ENCODE measurements at regions not wholly inside any gene's neighbourhood (a gene's known extent, or its start where the extent isn't known, plus 50 kb on each side); places are given as distances from the start of the nearest gene placed in this dataset.
"Not testable (repeated sequence)": the region's sequence is repeated elsewhere in the genome, so short reads cannot be mapped to it uniquely, and the experiment has no call there.

GRCh38 chr6:165770397-165771082 lies 107.5 kb upstream of the PDE10A start:
- no peak for DNase-seq

DNA sequence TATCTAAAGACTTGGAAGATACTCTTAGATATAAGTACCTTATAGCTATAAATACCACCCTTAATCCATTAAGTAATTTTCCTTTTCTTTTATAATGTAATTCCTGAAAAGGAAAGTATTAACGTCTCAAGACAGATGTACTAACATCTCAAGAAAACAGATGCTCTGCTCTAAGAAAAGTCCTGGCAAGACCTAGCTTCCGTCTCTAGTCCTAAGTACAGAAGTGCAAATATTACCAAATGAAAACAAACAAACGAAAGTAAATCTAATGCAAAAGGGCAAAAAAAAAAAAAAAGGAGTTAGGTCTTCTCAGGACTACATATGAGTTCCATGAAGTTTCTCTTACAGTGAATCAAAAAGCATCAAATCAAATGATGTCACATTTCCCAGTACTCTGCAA lies 106.8 kb upstream of the PDE10A start:
- DNase-seq = no peak

- DNase-seq = no peak
These were observed 106.4 kb upstream of the PDE10A start for GRCh38 chr6:165769401-165769800.

DNA sequence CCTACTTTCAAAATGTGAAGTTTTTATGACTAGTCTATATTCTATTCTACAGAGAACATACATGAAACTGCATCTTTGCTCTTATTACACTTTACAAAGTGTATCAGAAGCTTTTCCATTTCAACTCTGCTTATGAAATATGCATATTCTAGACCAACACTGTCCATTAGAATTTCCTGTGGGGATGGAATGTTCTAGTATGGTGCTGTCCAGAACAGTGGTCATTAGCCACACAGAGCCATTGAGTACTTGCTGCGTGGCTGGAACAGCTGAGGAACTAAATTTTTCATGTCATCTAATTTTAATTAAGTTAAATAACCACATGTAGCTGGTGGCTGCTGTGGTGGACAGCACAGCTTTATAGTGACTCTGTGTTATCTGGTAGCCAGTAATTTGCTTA lies 105.9 kb upstream of the PDE10A start:
- DNase-seq = no peak

GRCh38 chr6:165767228-165767627 lies 104.2 kb upstream of the PDE10A start:
- DNase-seq = no peak

- DNase-seq = no peak
These were observed 103.4 kb upstream of the PDE10A start for GRCh38 chr6:165766457-165766856.

DNA sequence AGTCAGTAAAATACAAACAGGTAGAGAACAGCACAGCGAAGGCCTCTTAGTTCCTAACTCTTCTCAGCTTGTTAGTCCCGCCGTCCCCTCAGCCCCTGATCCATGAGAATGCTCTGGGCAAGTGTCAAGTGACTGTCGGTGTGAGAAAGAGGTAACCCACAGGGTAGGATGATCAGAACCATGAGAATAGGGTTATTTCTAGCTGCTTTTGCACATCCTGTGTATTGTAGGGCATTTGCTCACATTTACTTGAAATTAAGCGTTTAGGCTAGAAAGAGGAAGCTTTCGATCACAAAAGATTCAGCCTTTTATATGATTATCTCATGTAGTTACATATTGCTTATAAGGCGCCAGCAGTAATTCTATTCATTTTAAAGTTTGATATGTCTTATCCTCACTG lies 103.0 kb upstream of the PDE10A start:
- no peak for DNase-seq

- not testable (repeated sequence) for DNase-seq
These were observed 102.2 kb upstream of the PDE10A start for GRCh38 chr6:165765256-165765655.

DNA sequence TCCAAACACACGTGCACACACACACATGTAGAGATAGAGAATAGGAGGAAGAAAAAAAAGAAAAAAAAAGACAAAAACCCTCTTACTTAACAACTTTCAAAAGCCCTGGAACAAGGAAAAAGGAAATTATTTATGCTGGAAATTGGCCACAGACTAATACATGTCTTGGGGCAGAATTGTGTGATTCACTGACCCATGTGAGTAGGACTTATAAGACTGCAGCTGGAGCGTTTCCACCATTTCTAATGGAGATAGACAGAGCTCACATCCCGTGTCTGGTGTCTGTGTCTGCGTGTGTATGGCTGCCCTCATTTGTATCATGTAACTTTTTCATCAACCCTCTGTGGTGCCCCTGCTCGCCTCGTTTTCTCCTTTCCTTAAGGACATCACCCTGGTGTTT lies 99.8 kb upstream of the PDE10A start:
- no peak for DNase-seq

DNA sequence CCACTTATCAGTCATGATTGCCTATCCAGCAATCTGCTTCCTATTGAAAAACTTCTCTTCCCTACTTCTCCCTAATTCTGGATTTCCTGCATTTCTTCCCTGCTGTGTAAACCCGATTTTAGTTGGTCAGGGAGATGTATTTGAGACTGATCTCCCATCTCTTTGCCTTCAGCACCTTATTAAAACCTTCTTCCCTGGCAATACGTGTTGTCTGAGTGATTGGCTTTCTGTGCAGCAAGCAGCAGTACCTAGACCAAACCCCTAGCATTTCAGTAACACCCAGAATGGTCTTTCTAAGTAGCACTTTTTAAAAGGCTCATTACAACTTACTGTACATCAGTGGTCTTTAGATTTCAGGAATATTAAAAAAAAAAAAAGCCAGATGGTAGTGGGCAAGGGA lies 99.1 kb upstream of the PDE10A start:
- DNase-seq = no peak

- DNase-seq = no peak
These were observed 97.8 kb upstream of the PDE10A start for GRCh38 chr6:165760803-165761185.

- no peak for DNase-seq
These were observed 97.2 kb upstream of the PDE10A start for GRCh38 chr6:165760126-165760802.

GRCh38 chr6:165758441-165758840 lies 95.4 kb upstream of the PDE10A start:
- no peak for DNase-seq

DNA sequence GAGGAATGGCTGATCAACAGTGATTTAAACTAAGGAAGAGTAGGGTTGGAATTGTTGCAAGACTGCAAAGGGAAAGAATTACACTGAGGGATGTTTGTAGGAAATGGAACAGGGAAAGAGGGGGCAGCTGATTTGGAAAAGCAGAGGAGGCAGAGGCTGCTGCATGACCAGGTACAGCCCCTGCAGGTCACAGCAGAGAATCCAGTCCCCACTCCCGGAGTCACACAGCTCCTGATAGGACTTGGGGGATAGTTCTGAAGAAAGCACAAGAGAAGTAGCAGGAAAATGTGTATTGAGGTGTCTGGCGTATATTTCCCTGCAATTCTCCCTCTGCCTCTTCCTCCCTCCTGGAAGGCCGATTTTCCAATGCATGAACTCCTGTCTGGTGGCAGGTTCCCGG lies 92.5 kb upstream of the PDE10A start:
- DNase-seq = no peak

DNA sequence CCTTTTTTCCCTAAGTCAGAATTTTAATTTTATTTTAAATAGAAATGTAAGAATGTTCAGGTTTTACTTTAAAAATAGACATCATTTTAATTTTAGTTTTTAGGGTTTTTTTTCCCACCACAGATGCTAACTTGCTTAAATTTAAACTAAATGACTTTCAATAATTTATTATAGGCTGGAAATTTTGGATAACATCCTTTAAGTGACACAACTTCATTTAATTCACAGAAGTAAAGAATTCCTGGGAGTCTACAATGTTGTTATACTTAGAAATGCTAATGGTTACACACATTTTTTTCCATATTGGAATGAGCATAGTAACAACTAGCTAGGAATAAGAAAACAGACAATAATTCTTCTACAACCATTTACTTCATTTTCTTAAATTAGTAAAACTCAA lies 90.5 kb upstream of the PDE10A start:
- no peak for DNase-seq

DNA sequence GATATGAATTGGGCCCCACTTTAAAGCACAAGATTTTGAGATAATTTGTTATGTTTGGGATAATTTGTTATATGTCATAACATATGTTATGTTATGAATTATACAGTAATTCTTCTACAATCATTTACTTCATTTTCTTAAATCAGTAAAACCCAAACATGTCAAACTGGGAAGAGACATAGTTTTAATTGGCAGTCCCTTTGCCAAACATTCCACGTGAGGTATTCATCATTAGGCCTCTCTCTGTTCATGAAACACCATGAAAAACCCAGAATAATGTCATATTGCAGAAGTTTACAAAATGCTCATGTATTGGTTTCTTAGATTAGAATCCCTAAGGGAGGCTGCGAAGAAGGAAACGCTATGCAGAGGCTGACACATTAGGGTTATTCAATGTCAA lies 89.4 kb upstream of the PDE10A start:
- DNase-seq = no peak

GRCh38 chr6:165751486-165751885 lies 88.4 kb upstream of the PDE10A start:
- DNase-seq = no peak

- no peak for DNase-seq
These were observed 86.1 kb upstream of the PDE10A start for GRCh38 chr6:165749163-165749562.

DNA sequence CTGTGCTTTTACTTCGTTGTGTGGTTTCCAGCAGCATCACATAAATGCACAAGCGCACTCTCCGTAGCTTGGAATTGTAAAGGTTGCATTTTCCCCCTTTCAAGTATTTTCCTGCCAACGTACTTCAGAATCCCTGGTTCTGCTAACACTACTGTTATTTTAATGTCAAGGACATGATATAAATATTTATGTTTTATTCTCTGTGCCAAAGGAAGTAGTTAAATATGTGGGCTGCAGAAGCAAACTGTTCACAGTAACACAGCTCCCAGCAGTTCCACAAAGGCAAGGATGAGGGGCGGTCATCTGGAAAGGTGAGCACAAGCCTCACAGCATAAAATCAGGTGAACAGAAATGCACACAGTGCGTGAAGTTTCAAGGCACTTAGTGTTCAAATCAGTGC lies 85.3 kb upstream of the PDE10A start:
- no peak for DNase-seq

DNA sequence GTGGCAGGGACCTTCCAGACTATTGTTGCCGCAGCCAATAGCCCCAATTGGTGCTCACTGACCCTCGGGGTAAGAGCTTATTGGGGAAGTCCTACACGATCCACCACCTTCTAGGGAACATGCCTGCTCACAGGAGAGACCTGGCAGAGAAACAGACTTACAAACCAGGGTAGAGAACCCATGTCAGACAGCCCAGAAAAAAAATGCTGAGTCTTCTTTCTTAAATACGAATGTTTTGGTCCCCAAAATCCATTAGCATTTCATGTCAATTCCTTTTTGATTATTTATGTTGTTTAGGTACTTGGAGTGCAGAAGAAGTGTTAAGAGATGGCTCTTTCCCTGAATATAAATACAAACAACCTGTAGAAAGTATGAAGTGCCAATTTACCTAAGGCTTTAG lies 84.9 kb upstream of the PDE10A start:
- no peak for DNase-seq

- DNase-seq = no peak
These were observed 83.3 kb upstream of the PDE10A start for GRCh38 chr6:165746331-165746730.

DNA sequence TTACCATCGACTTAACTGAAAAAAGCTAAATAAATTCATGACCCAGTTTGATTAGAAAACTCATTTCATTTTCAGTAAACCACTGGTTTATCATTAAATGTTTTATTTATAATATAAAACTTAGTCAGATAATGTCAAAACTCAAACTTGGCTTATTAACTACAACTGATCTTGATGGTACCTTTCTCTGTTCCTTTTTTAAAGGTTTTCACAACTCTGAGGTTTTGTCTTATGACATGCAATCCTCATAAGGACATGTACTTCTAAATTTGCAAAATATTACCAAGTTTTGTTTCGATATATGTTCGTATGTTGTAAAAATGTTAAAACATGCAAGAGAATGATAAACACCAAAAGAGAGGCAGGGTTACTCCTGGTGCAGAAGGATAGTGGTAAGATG lies 82.5 kb upstream of the PDE10A start:
- DNase-seq = no peak

- DNase-seq = no peak
These were observed 81.7 kb upstream of the PDE10A start for GRCh38 chr6:165744555-165745228.

GRCh38 chr6:165743366-165743898 lies 80.4 kb upstream of the PDE10A start:
- DNase-seq = no peak

Measured in KG1 (cell line).